GM12872 (cell line): ENCODE measurements at regions not wholly inside any gene's neighbourhood (a gene's known extent, or its start where the extent isn't known, plus 50 kb on each side); places are given as distances from the start of the nearest gene placed in this dataset.

ENCODE experiments used
- TF ChIP-seq, protein P1 (sequence below): IDR thresholded peaks from 3 replicates; pipeline ENCODE4 v1.5.1; 2011; ENCODE audit warnings: low read depth, mild to moderate bottlenecking, low read length, moderate library complexity; ENCODE audit not compliant: insufficient read depth

DNA sequence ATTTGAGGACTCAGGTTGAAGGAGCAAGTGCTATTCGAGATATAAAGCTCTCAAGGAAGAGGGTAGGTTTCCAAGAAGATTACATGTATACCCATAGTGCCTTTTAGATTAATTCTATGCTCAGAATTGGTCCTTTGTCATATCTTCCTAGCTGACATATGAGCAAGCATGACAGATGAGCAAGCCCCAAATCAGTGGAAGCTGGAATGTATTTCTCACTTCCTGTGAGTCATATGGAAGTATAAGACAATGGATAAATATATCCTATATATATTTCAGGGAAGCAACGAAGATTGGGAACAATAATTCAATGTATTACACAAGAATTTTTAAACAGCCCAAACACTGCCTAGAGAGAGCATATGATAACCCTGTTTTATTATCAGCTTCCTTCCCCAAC, 674.1 kb upstream of the ATXN7L3B start:
- TF ChIP-seq, protein P1, sequence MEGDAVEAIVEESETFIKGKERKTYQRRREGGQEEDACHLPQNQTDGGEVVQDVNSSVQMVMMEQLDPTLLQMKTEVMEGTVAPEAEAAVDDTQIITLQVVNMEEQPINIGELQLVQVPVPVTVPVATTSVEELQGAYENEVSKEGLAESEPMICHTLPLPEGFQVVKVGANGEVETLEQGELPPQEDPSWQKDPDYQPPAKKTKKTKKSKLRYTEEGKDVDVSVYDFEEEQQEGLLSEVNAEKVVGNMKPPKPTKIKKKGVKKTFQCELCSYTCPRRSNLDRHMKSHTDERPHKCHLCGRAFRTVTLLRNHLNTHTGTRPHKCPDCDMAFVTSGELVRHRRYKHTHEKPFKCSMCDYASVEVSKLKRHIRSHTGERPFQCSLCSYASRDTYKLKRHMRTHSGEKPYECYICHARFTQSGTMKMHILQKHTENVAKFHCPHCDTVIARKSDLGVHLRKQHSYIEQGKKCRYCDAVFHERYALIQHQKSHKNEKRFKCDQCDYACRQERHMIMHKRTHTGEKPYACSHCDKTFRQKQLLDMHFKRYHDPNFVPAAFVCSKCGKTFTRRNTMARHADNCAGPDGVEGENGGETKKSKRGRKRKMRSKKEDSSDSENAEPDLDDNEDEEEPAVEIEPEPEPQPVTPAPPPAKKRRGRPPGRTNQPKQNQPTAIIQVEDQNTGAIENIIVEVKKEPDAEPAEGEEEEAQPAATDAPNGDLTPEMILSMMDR: no peak

DNA sequence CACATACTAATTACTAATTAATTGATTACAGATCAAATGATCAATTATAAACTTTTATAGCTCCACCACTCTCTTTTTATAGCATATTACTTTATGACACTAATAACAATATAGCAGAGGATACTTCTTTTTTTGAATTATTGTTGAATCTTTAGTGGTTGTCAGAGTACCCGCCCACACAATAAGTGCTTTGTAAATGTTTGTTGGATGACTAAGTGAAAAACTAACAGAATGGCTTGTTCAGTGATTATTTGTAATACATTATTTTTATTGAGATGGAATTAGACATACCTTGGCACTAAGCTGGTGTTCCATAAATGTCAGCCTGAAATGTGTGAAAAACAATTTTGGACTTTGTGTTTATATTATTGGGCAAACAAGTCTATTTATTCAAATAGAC, 670.5 kb upstream of the ATXN7L3B start:
- TF ChIP-seq, protein P1: no peak

DNA sequence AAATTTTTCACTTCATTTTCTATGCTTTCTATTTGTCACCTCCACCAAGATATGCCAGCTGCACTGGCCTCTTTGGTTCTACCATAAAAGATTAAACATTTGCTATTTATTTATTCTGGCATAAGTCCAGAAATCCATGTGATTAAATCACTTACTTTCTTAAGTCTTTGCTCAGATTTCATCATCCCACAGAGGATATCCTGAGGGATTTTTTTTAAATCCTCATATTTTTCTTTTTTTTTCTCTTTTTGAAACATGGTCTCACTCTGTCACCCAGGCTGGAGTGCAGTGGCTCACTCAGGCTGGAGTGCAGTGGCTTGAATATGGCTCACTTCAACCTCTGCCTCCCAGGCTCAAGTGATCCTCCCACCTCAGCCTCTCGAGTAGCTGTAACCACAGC, 645.4 kb upstream of the ATXN7L3B start:
- TF ChIP-seq, protein P1: no peak

DNA sequence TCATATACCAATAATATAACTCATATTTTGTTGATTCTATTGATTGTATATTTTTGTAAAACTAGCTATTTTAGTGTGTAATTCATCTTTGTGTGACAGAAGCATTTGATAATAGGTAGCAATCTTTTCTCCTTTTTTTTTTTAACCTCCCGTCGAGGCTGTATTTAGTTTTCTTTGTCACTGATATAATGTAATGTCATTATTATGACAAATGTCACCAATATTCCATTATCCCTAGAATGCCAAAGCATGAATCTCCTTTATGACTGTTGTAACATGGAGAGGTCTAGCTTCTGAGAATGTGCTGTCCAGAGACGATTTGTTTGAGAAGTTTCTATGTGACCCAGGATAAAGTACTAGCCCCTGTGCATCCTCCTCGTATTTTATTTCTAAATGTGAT, 639.0 kb upstream of the ATXN7L3B start:
- TF ChIP-seq, protein P1: no peak

DNA sequence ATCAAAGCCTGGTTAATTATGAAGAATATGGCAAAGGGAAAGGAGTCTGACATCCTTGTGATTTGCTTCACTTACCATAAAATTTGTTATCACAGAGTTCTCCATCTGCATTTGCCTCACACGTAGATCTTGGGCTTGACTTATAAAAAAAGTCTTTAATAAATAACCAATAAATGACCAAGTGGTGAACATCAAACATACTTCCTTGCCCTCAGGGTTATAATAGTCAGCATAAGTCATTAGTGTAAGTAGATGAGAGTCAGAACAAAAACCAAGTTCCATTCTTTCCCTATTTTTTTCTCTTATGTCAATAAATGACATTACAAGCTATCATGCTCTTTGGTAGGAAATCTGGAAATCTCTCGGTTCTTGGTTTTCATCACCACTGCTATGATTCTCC, 635.4 kb upstream of the ATXN7L3B start:
- TF ChIP-seq, protein P1: no peak

DNA sequence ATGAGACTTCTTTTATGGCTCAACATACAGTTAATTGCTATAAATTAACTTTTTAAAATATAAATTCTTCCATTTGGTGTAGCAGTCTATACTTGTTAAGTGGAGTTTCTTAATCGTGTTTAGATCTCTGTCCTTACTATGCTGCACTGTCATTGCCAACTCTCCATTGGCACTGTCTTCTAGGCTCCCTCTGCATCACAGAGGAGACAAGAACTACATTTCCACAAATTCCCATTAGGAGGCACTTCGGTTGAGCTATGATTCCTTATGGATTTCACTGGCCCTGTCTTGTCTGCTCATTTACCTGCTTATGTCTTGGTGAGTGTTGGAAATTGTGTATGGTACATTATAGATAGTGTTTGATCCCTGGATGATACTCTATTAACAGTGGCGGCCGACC, 630.9 kb upstream of the ATXN7L3B start:
- TF ChIP-seq, protein P1: no peak

DNA sequence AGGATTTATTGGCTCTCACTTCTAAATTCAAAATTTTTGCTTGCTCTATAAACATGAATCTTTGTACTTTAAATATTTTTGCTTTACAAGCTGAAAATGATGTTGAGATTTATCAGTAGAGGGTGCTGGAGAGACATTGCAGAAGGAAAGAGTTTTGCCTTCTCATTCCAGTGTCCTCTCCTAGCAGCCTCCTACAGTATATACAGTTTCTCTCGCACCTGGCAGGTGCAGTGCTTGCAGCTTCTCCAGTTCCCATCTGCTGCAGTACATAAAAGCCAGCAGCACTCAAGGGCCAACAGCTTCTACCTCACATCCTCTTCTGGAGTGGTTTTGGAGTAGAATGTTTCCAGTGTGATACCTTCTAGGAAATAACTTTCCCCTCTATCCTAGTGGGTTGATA, 601.8 kb upstream of the ATXN7L3B start:
- TF ChIP-seq, protein P1: no peak
